WERI-Rb-1 (cell line): ENCODE measurements at regions not wholly inside any gene's neighbourhood (a gene's known extent, or its start where the extent isn't known, plus 50 kb on each side); places are given as distances from the start of the nearest gene placed in this dataset.

ENCODE experiments used
- DNase-seq: peaks from one replicate; pipeline ENCODE4 v3.0.0-alpha.2; 2020
- H3K27ac ChIP-seq: fragments of 250-450 bp; sonication (Bioruptor Pico); 2 replicates; pipeline ENCODE4 v1.5.1; 2020; ENCODE audit warnings: mild to moderate bottlenecking, moderate library complexity
- H3K27me3 ChIP-seq: fragments of 250-450 bp; sonication (Bioruptor Pico); 2 replicates; pipeline ENCODE4 v1.5.1; 2021; ENCODE audit warnings: mild to moderate bottlenecking, low read depth, moderate library complexity; ENCODE audit not compliant: insufficient read depth, severe bottlenecking
- H3K36me3 ChIP-seq: fragments of 250-450 bp; sonication (Bioruptor Pico); 2 replicates; pipeline ENCODE4 v1.5.1; 2020; ENCODE audit warnings: mild to moderate bottlenecking, moderate library complexity
- H3K4me3 ChIP-seq: 2 replicates; pipeline ENCODE4 v1.5.1; 2011; ENCODE audit warnings: low read depth, mild to moderate bottlenecking, control low read depth, low read length
- H3K9me3 ChIP-seq: fragments of 250-450 bp; sonication (Bioruptor Pico); 2 replicates; pipeline ENCODE4 v1.5.1; 2021; ENCODE audit warnings: mild to moderate bottlenecking, moderate library complexity; ENCODE audit not compliant: severe bottlenecking
- TF ChIP-seq, protein P1 (sequence below): IDR thresholded peaks from 2 replicates; pipeline ENCODE4 v1.5.1; 2011; ENCODE audit warnings: low read depth, mild to moderate bottlenecking, control low read depth, inconsistent platforms, low read length

DNA sequence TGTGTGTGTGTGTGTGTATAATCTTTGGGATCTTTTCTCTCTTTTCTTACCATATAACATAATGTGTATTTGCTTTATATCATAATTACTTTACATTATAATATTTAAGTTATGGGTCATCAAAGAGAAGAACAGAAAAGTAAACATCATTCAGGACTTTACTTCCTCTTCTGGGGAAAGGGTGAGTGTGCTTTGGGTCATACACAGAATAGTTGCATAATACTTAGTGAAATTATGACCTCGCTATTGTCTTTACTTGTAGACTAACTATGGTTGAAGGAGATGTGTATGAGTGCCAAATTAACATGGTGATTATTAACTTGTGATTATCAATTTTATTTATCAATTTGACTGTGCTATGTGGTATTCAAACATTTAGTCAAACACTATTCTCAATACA is 1086.9 kb downstream of the DIPK2A start:
- DNase-seq, result no peak
- H3K4me3 ChIP-seq, result no peak overlapping the region
- no peaks in the 10 kb centered on the region for H3K36me3 ChIP-seq
- H3K27ac ChIP-seq, result no peak overlapping the region
- TF ChIP-seq, protein P1, sequence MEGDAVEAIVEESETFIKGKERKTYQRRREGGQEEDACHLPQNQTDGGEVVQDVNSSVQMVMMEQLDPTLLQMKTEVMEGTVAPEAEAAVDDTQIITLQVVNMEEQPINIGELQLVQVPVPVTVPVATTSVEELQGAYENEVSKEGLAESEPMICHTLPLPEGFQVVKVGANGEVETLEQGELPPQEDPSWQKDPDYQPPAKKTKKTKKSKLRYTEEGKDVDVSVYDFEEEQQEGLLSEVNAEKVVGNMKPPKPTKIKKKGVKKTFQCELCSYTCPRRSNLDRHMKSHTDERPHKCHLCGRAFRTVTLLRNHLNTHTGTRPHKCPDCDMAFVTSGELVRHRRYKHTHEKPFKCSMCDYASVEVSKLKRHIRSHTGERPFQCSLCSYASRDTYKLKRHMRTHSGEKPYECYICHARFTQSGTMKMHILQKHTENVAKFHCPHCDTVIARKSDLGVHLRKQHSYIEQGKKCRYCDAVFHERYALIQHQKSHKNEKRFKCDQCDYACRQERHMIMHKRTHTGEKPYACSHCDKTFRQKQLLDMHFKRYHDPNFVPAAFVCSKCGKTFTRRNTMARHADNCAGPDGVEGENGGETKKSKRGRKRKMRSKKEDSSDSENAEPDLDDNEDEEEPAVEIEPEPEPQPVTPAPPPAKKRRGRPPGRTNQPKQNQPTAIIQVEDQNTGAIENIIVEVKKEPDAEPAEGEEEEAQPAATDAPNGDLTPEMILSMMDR, result no peak
- no peaks in the 10 kb centered on the region for H3K27me3 ChIP-seq
- peaks cover 12% of the 10 kb centered on the region for H3K9me3 ChIP-seq

DNA sequence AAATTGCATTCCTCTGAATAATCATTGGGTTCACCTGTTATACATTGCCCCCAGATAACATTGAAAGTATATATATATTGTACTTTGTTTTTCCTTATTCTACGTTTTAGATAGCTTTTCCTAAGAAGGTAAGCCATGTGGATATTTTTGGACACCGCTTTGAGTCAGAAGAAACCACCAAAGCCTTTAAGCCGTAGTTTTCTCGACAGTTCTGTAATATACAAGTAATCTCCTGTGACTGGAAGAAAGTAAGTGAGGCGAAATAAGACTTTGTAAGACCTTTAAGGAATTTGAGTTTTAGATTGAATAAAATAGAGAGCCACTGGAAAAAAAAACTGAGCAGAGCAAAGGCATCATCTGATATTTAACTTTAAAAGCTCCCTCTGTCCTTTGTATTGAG is 1092.0 kb downstream of the DIPK2A start:
- no peaks in the 10 kb centered on the region for H3K36me3 ChIP-seq
- DNase-seq, result no peak
- no peak overlapping the region for H3K4me3 ChIP-seq
- H3K27me3 ChIP-seq, result no peaks in the 10 kb centered on the region
- TF ChIP-seq, protein P1, result no peak
- peaks cover 12% of the 10 kb centered on the region for H3K9me3 ChIP-seq
- no peak overlapping the region for H3K27ac ChIP-seq

DNA sequence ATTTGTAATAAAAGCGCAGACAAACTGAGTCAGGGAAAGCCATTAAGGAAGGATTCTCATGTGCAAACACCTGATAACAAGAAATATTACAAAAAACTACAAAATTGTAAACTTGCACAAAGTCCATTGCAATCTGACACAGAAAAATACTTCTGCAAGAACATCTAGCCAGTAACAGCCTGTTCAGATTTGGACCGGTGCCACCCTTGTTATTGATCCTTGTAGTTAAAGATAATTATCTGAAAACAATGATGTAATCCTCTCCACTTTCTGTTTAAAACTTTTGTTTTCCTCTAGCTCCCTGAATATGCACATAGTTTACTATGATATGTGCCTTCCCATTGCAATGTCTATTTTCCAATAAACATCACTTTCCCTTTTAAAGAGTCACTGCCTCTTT is 1090.2 kb downstream of the PLOD2 start:
- DNase-seq, result no peak

DNA sequence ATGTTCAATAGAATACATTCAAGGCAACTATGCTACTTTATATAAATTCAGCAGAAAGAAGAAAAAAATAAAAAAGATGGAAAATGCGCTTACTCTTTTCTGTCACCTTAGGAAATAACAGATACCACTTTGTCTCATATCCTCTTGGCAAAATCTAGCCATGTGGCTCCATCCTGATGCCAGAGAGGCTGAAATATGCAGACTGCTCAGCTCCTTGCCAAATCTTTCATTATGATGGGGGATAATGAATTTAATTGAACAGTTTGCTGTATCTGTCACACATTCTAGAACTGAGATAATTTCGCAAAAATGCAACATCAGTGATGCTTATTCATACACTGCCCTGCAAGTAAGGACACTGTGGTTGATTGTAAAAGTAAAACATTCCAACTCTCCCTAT is 1081.5 kb downstream of the PLOD2 start:
- Histone ChIP-seq H3K36me3 (no peaks in the 10 kb centered on the region), H3K4me3 (no peak overlapping the region), H3K27ac (no peak overlapping the region), H3K27me3 (no peaks in the 10 kb centered on the region), H3K9me3 (no peaks in the 10 kb centered on the region)
- TF ChIP-seq, protein P1, result no peak
- no peak for DNase-seq

More for the DNA sequence above, 1090.2 kb downstream of the PLOD2 start:
- peaks cover 2% of the 10 kb centered on the region for H3K9me3 ChIP-seq
- H3K27ac ChIP-seq, result no peak overlapping the region
- TF ChIP-seq, protein P1, result no peak
- no peaks in the 10 kb centered on the region for H3K36me3 ChIP-seq
- H3K27me3 ChIP-seq, result no peaks in the 10 kb centered on the region
- H3K4me3 ChIP-seq, result no peak overlapping the region

DNA sequence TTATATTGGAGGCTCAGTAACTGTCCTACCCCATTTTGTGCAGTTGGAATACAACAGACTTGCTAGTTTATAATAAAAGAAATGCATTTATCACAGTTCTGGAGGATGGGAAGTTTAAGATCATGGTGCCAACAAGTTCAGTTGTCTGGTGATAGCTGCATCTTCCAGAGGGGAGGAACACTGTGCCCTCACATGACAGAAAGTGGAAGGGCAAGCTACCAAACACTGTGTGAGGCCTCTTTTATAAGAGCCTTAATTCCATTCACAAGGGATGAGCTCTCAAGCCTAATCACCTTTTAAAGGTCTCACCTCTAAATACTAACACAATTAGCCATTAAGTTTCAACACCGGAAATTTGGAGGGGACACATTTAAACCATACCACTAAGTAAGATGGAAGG is 1073.9 kb downstream of the PLOD2 start:
- TF ChIP-seq, protein P1, result peak; percentile 40; the same call in 1 of the 2 replicates
- peak; percentile 68 for DNase-seq
- H3K4me3 ChIP-seq, result no peak overlapping the region
- no peaks in the 10 kb centered on the region for H3K36me3 ChIP-seq
- no peaks in the 10 kb centered on the region for H3K27me3 ChIP-seq
- H3K9me3 ChIP-seq, result no peaks in the 10 kb centered on the region
- H3K27ac ChIP-seq, result no peak overlapping the region

DNA sequence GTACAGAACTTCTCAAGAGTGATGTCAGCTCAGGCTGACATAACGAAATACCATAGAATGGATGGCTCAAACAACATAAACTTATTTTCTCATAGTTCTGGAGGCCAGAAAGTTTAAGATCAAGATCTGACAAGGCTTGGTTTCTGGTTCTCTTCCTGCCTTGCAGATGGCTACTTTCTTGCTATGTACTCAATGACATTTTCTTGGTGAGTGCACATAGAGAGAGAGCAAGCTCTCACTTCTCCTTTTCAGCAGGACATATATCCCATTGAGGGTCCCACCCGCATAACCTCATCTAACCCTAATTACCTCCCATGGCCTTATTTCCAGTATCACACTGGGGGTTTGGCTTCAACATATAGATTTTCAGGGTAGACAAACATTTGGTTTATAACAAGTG is 1072.1 kb downstream of the PLOD2 start:
- Histone ChIP-seq H3K27ac (no peak overlapping the region), H3K27me3 (no peaks in the 10 kb centered on the region), H3K4me3 (no peak overlapping the region), H3K36me3 (no peaks in the 10 kb centered on the region), H3K9me3 (no peaks in the 10 kb centered on the region)
- DNase-seq, result no peak
- TF ChIP-seq, protein P1, result no peak
